Pancreas (tissue), 10 donors: ENCODE measurements at regions not wholly inside any gene's neighbourhood (a gene's known extent, or its start where the extent isn't known, plus 50 kb on each side); places are given as distances from the start of the nearest gene placed in this dataset.

Experiments
- ATAC-seq, 4 donors: fragments of 200-7000 bp; cut with Tn5 transposase; one replicate each; pipeline versions ENCODE4 v1.8.0 to v1.9.1; 2020; ENCODE audit warnings: mild to moderate bottlenecking in 4 of 4, moderate library complexity in 4 of 4
- DNase-seq, 6 donors: peaks; one replicate each; pipeline ENCODE4 v3.0.0-alpha.2; 2020
- FAIRE-seq: peaks from 2 replicates; lab custom pipeline; 2012; peaks lifted over from hg19 to GRCh38; lab: Jason Lieb, UNC
- H3K27ac ChIP-seq, 4 donors: fragments of 200-600 bp; sonication (generic); 1 replicate in 3 of 4; 2 replicates in 1 of 4; pipeline versions ENCODE4 v1.5.0 to v1.8.0; 2020
- H3K27me3 ChIP-seq, 4 donors: fragments of 200-600 bp; one replicate each; pipeline ENCODE4 v1.8.0; 2021
- H3K36me3 ChIP-seq, 3 donors: fragments of 200-600 bp; sonication (generic) in 1 of 3; one replicate each; pipeline versions ENCODE4 v1.5.0 to v1.8.0; 2020 to 2021
- H3K4me1 ChIP-seq, 3 donors: fragments of 200-600 bp; one replicate each; pipeline ENCODE4 v1.8.0; 2021
- H3K4me3 ChIP-seq, 4 donors: fragments of 200-600 bp; sonication (generic) in 2 of 4; one replicate each; pipeline versions ENCODE4 v1.5.0 to v1.8.0; 2020 to 2021
- H3K9me3 ChIP-seq, 4 donors: fragments of 200-600 bp; one replicate each; pipeline ENCODE4 v1.8.0; 2021
- WGBS, 2 donors: extraction: QIAGEN DNeasy Blood & Tissue Kit; methylation state at CpG; one replicate each; pipeline ENCODE4 v1.1.7; 2013; 5-methylcytosine and 5-hydroxymethylcytosine counted together
- intact Hi-C, 3 donors: fragments of 100-400 bp; cut with DNase I; formaldehyde crosslinking; loops; one replicate each; pipeline versions ENCODE4 v1.11.1 to v1.14.2; 2022
- TF ChIP-seq, protein P1 (sequence below), 4 donors: fragments of 200-600 bp; sonication (generic) in 3 of 4; IDR thresholded peaks; one replicate each; pipeline versions ENCODE4 v1.5.0 to v1.8.0; 2021; ENCODE audit warnings: antibody characterized with exemption in 4 of 4
- donor health status: healthy with polysubstance abuse.
- donor health status: DM: no; HTN: no; CAD: no; lungs with moderate emphysema.
- donor health status: DM: no; HTN: no; CAD: no.
- donor health status: control.
- donor health status: control.
- donor health status: Bipolar disorder and iron deficiency.
- donor health status: DM: yes; HTN: yes; CAD: no.
- donor health status: DM: no; HTN: no; CAD: no.
- donor health status: DM: no; HTN: no; CAD: no.
- donor health status: DM: yes; HTN: yes; CAD: no.

DNA sequence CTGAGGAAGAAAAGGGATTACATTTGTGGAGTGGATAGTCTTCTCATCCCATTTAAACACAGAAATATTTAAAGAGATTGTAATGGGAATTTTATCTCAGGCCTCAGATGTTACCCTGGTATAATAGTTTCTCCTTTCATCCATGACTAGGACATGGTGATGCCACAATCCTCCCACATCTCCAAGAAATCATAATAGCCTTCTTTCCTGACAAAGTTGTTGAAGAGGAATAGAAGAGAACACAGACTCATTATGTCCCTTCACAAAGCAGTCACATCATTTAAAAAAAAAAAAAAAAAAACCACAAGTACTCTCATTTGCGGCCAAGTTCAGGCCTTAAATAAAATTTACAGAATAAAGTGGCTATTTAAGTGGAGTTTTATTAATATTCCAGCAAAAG, 359.6 kb downstream of the DEPDC1B start:
- Histone ChIP-seq H3K4me1 (no peaks in the 10 kb centered on the region), H3K9me3 (no peaks in the 10 kb centered on the region), H3K27ac (no peak overlapping the region), H3K4me3 (no peak overlapping the region), H3K27me3 (no peaks in the 10 kb centered on the region), H3K36me3 (no peaks in the 10 kb centered on the region)
- intact Hi-C loops: no loop called here
- 91 to 92% methylated on average over 1 of the region's 1 CpG for WGBS, 2 donors
- DNase-seq: no peak
- no peak for FAIRE-seq
- TF ChIP-seq, protein P1, sequence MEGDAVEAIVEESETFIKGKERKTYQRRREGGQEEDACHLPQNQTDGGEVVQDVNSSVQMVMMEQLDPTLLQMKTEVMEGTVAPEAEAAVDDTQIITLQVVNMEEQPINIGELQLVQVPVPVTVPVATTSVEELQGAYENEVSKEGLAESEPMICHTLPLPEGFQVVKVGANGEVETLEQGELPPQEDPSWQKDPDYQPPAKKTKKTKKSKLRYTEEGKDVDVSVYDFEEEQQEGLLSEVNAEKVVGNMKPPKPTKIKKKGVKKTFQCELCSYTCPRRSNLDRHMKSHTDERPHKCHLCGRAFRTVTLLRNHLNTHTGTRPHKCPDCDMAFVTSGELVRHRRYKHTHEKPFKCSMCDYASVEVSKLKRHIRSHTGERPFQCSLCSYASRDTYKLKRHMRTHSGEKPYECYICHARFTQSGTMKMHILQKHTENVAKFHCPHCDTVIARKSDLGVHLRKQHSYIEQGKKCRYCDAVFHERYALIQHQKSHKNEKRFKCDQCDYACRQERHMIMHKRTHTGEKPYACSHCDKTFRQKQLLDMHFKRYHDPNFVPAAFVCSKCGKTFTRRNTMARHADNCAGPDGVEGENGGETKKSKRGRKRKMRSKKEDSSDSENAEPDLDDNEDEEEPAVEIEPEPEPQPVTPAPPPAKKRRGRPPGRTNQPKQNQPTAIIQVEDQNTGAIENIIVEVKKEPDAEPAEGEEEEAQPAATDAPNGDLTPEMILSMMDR (IDR thresholded peaks at IDR 0.05): no peak
- ATAC-seq: no peak

DNA sequence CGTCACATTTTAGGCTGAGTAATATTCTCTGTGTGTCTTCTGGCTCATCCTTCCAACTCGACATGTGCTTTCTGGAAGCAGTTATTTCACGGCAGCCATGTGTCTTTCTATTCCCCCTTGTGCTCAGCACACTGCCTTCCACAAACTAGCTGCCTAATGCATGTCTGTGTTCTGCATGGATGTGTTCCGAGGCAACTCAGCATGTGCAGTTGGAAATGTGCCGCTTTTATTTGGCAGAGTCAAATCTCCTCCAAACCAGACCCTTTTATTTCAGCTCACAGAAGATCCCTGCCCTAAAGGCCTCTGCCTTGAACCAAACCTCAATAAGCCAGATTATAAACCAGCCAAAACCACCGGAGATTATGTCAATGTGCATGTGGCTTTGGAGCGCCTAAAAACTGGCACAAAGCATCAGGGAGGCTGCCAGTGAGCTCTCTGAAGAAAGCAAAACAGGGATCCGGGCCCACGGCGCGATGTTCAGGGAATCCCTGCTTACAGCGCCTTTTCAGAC, 360.2 kb downstream of the DEPDC1B start:
- TF ChIP-seq, protein P1 (IDR thresholded peaks at IDR 0.05): no peak
- intact Hi-C loops: no loop called here
- DNase-seq (peak in 1 of 6 donors; percentile 18), ATAC-seq (peak in 1 of 4 donors; percentile 34), FAIRE-seq (no peak)
- no peaks in the 10 kb centered on the region for H3K27me3 ChIP-seq
- H3K9me3 ChIP-seq: no peaks in the 10 kb centered on the region
- no peak overlapping the region for H3K4me3 ChIP-seq
- H3K4me1 ChIP-seq: no peaks in the 10 kb centered on the region
- WGBS, 2 donors: 82 to 87% methylated on average over 12 of the region's 12 CpGs
- H3K36me3 ChIP-seq: no peaks in the 10 kb centered on the region
- no peak overlapping the region for H3K27ac ChIP-seq

DNA sequence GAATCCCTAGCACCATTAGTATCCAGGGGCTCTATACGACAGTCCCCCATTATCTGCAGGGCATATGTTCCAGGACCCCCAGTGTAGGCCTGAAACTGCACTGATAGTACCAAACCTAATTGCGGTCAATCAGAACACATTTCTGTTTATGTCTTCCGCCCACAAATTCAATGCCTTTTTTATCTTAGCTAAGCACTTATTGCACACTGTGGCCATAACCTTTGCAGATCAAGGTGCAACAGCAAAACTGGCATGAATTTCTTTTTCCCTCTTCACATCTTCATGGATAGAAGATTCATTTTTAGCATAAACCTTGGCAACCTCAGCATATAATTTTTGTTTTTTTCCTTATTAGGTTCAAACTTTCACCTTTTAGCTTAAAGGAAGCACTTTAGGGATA, 361.1 kb downstream of the DEPDC1B start:
- Histone ChIP-seq H3K27me3 (no peaks in the 10 kb centered on the region), H3K27ac (no peak overlapping the region), H3K4me1 (no peaks in the 10 kb centered on the region), H3K4me3 (no peak overlapping the region), H3K36me3 (no peaks in the 10 kb centered on the region), H3K9me3 (no peaks in the 10 kb centered on the region)
- DNase-seq (no peak), FAIRE-seq (no peak), ATAC-seq (no peak)
- TF ChIP-seq, protein P1 (IDR thresholded peaks at IDR 0.05): no peak
- WGBS, 2 donors: 92 to 95% methylated on average over 3 of the region's 3 CpGs
- intact Hi-C loops: no loop called here

DNA sequence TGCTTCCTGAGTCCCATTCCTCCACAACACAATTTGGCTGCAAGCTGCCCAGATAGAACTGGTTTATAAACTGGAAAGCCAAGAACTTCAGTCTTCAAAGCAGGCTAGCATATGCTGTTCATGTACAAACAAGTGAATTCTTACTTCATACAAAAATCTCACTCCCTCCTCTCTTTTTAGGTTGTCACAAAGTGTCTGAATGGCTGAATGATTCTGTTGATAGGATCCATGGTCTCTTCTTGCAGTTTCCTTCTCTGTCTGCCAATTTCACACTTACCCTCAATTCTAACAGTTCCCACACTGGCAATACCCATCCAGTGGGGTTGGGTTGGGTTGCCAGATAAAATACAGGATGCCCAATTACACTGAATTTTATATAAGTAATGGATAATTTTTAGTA, 363.5 kb downstream of the DEPDC1B start:
- H3K4me3 ChIP-seq: no peak overlapping the region
- TF ChIP-seq, protein P1 (IDR thresholded peaks at IDR 0.05): no peak
- no peaks in the 10 kb centered on the region for H3K27me3 ChIP-seq
- H3K36me3 ChIP-seq: no peaks in the 10 kb centered on the region
- DNase-seq: no peak
- no peak for FAIRE-seq
- no peak overlapping the region for H3K27ac ChIP-seq
- no peak for ATAC-seq
- H3K4me1 ChIP-seq: no peaks in the 10 kb centered on the region
- no peaks in the 10 kb centered on the region for H3K9me3 ChIP-seq
- intact Hi-C loops: no loop called here

DNA sequence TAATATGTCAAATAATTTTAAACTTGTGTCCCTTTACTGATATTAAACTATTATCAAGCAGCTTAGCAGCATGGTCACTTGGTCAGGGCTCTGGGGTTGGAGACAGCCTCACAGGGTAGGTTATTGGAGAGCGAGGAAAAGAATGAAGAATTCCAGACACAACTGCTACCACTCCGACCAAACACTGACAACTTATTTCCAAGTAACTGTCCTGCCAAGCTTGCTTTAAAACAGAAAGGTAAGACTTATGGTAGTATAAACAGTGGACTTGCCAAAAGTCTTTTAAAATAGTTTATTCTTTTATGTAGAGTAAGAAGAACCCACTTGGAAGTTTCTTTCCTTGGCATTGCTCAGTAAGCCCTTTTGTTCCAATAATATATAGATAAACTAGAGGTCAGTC, 364.1 kb downstream of the DEPDC1B start:
- no peaks in the 10 kb centered on the region for H3K4me1 ChIP-seq
- no peaks in the 10 kb centered on the region for H3K27me3 ChIP-seq
- no peaks in the 10 kb centered on the region for H3K36me3 ChIP-seq
- H3K27ac ChIP-seq: no peak overlapping the region
- intact Hi-C loops: no loop called here
- no peaks in the 10 kb centered on the region for H3K9me3 ChIP-seq
- ATAC-seq (no peak), DNase-seq (no peak), FAIRE-seq (no peak)
- H3K4me3 ChIP-seq: no peak overlapping the region
- 89 to 94% methylated on average over 2 of the region's 2 CpGs for WGBS, 2 donors
- TF ChIP-seq, protein P1 (IDR thresholded peaks at IDR 0.05): no peak
